Ovary (tissue), 3 donors: ENCODE measurements at regions not wholly inside any gene's neighbourhood (a gene's known extent, or its start where the extent isn't known, plus 50 kb on each side); places are given as distances from the start of the nearest gene placed in this dataset.

Experiments used
- CTCF ChIP-seq, 3 donors: fragments of 450-650 bp in 2 of 3; fragments of 200-600 bp in 1 of 3; IDR thresholded peaks; one replicate each; pipeline versions ENCODE4 v1.5.1 to v1.8.0; 2016 to 2022; ENCODE audit warnings: antibody characterized with exemption in 3 of 3, mild to moderate bottlenecking in 1 of 3
- POLR2A ChIP-seq: fragments of 450-650 bp; IDR thresholded peaks from one replicate; pipeline ENCODE4 v1.6.1; 2017; ENCODE audit warnings: antibody characterized with exemption, mild to moderate bottlenecking, moderate library complexity
- donor health status: DM: no; HTN: no; CAD: no.

GRCh38 chr5:116371935-116372334 is 202.7 kb downstream of the SEMA6A start:
- no peak for TF ChIP-seq CTCF (IDR thresholded peaks at IDR 0.05)
- no peak for TF ChIP-seq POLR2A
